GM03348 (cell line): ENCODE measurements at regions not wholly inside any gene's neighbourhood (a gene's known extent, or its start where the extent isn't known, plus 50 kb on each side); places are given as distances from the start of the nearest gene placed in this dataset.
A peak's percentile ranks its signal among the peaks of the same experiment; 100 is the strongest.
"Not testable (repeated sequence)": the region's sequence is repeated elsewhere in the genome, so short reads cannot be mapped to it uniquely, and the experiment has no call there.

Experiments used
- DNase-seq: peaks from one replicate; pipeline ENCODE4 v3.0.0; 2012; ENCODE audit warnings: low spot score

DNA sequence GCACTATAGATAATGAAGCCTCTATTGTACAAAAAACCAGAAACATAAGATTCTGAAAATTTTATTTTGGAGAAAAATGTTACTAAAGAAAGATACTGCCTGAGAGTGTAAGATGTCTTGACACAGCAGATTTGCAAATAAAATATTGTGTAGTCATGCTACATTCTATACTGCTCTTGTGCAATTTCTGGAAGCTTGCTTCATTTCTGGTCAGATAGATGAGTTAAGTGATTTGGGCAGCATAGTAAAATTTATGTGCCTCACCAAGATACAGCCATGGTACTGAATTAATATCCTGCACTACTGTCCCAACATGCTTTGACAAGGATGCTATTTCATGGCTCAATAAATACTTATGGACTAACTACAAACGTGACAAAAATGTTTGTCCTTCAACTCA is 55.1 kb upstream of the STARD13 start:
- peak; percentile 38 for DNase-seq

DNA sequence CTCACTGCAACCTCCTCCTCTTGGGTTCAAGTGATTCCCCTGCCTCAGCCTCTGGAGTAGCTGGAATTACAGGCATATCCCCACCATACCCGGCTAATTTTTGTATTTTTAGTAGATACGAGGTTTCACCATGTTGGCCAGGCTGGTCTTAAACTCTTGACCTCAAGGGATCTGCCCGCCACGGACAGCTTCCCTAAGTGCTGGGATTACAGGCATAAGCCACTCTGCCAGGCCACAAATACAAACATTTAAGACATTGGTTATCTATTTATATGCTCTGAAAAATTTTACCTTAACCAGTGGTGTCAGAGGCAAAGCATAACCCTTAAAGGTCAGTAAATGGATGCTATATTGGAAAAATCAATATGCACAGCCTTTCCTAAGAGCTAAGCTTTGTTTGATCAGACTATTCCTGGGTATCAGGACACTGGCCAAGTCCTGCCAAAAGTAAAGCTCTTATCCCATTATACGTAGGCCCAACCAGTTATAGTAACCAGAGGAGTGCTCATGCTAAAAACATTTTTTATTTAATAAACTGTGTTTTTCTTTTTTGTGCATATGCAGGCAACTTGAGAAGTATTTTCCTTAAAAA is 56.4 kb upstream of the STARD13 start:
- no peak for DNase-seq

DNA sequence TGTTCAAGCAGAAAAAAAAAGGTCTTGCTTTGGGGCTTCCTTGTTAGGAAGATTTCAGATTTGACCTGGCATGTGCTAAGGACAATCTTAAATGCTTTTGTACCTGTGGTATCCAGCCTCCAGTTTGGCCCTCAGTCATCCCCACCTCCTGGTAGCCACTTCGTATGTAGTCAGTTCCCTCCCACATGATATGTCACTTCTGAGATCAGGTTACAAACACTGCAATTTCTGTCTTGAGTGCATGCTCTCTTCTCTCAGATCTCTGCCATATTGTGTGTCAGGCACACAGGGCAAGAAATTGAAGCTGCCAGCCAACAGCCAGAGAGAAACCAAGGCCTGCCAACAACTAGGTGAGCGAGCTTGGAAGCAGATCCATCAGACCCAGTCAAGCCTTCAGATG is 60.3 kb upstream of the STARD13 start:
- DNase-seq, result no peak

DNA sequence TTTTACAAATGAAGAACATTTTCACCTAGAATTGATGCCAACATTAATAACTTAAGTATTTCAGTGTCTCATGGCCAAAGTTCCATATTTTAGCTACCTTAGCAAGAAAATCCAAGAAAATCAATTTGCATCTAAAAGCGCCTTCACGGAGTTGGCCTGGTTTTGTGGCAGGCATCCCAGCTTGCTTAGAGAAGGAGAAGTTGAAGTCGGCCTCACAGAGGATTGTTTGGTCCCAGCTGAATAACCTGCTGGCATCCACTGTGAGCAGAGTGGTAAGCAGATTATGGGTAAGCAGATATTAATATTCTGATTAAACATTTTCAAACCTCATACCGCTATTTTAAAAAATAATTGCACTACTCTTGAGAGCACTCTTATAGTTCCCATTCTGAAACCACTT is 62.3 kb upstream of the STARD13 start:
- DNase-seq, result no peak

DNA sequence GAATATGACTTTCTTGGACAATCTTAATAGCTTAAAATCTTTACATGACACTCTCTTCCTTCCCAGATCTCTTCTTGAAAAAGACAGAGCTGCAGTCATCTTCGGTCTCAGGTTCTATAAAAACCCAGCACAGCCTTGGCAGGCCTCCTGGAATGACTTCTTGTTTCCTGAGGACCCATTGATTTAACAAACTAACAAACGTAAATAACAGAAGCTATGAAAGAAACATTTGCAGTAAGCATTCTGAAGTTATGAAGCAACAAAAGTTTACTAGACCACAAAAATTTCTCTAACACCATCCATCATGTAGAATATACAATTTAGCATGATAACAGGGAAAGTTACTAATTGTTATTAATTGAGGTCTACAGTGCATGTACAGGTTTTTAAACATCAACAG is 62.8 kb upstream of the STARD13 start:
- peak; percentile 35 for DNase-seq

DNA sequence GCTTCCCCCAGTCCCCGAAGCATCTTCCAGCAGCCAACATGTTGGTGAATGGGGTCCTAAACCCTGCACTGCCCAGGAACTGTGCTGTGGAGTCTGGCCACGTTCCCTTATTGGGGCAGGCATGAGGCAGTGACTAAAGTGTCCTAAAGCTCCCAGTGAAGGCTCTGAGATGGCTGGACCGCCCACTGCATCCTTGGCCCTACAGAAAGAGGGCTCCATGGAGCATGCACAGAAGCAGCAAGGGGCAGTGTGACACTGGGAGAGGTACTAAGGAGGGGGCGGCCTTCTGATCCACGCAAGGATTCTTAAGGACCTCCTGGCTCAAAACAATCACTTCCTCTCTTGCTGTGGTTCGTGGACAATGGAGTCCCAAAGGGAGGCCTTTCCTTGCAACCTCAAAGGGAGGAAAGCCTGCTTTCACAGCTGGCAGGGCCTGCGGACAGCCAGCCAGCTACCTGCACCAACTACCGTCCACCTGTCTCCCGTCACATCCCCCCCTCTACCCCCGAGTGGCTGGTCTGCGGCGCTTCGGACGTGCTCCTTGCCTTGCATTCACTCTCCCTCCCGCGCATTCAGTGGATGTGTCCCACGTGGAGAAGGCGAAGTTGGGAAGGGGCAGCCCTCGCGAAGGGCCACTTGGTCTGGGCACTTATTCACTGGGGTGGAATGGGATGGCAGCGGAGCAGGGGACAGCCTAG is 63.9 kb upstream of the STARD13 start:
- peak; percentile 6 for DNase-seq

DNA sequence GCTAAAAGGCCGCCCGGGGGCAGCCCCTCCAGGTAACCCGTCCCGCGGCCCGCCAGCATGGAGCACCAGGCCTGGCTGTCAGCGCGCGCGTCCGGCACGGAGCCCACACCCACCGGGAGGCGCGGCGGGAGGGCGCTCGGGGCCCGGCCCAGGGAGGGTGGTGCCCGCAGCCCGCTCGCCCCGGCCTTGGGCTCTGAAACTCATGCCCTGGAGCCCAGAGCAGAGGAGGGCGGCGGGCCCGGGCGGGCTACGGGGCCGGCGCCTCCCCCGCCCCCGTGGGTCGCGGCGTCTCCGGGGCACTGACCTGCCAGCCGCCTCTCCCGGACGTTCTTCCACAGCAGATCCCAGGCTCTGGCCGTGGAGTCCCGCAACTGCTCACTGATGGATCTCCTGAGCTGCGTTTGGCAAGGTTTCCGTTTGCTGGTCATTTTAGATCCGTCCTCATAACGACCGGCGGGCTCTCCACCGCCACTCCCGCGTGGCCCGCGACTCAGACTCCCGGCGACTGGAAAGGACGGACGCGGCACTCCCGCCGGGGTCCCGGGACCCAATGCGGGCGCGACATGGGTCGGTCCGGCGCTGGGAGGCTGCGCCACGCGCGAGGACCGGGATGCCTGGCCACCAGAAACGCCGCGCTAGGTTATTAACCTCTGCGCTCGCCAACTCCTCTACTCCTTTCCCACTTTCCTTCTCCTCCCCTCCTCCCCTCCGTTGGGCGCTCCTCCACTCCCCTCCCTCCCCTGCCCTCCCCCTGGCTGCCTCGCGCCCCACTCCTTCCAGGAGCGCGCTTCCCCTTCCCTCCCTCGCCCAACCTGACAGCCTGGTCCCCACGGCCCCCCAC is 64.7 kb upstream of the STARD13 start:
- peak; percentile 79 for DNase-seq

DNA sequence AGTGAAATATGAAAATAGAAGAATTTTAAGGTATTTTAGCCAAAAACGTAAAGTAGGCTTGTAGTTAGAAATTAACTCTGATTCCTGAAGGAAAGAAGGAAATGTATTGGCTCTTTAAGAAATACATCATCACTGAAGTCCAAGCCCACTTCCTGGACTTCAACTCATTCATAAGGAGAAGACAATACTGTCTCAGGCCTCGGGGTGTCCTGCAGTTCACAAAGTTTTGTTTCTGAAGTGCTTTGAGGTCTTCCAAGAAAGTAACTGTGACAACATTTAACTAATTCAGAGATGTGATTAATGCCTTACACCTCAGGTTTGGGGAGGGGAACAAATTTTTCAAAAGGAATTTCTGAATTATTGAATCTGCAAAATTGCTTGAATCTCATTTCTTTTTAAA is 65.8 kb upstream of the STARD13 start:
- peak; percentile 73 for DNase-seq

DNA sequence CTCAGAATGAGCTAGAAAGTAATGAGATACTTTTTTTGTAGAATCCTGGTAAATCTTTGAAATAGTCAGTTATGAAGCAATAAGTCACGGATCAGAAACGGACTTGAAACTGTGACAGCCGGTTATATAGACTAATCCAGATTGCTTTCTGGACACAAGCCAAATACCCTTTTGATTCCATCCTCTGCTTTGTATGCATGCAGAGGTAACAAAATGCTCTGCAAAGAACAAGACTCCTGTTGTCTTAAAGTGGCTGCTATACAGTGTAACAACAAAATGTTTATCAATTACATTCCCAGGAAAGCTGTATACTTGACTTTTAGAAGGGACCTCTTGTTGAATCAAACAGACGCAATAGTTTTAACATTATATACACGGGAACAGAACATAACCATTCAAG is 66.5 kb upstream of the STARD13 start:
- DNase-seq, result no peak

DNA sequence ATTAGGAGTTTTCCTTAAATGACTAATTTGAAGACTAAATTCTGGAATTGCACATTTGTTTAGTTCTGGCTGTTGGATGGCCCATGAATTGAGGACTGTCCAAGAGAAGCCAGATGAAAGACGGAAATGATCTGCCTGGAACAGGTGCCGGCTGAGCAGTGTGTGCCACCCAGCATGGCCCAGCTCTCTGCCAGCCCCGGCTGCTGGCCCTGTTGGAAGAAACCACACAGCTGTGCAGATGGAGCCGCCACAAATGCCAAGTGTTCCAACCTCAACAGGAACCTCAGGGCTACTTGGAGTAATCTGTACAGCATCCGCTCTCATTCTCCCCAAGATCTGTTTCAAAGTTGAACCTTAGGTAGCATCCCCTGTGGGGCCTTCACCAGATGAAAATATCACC is 67.0 kb upstream of the STARD13 start:
- DNase-seq, result no peak

DNA sequence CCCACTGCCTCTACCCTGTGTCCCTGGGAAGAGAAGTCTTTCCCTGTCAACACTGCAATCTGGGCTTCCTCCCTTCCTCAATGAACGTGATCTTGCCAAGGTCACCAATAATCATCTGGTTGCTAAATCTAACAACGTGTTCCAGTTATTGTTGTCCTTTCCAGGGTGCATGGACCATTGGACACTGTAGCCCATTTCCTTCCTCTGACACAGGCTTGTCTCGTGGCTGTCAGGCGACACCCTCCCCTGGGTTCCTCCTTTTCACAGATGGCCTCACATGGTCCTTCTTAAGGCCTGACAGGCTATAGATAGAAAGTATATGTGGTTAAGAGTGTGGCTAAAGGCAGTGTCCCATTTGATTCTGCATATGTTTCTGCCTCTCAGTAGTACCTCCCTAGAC is 67.7 kb upstream of the STARD13 start:
- no peak for DNase-seq

DNA sequence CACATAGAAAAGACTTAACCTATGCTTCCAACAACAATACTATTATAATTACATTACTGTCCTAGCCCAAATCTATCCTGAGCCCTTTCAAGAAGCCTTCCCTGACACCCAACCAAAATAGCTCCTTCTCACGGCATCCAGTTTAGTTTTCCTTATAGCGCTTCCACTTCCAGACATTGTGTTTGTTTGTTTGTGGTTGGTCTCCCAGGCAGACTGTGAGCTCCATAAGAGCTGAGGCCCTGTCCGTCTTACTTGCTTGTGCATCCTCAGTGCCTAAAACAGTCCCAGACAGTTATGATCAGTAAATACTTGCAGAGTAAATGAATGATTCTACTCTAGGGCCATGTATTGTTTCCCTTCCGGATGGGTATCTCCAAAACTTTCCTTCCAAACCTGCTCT is 68.1 kb upstream of the STARD13 start:
- DNase-seq, result no peak

DNA sequence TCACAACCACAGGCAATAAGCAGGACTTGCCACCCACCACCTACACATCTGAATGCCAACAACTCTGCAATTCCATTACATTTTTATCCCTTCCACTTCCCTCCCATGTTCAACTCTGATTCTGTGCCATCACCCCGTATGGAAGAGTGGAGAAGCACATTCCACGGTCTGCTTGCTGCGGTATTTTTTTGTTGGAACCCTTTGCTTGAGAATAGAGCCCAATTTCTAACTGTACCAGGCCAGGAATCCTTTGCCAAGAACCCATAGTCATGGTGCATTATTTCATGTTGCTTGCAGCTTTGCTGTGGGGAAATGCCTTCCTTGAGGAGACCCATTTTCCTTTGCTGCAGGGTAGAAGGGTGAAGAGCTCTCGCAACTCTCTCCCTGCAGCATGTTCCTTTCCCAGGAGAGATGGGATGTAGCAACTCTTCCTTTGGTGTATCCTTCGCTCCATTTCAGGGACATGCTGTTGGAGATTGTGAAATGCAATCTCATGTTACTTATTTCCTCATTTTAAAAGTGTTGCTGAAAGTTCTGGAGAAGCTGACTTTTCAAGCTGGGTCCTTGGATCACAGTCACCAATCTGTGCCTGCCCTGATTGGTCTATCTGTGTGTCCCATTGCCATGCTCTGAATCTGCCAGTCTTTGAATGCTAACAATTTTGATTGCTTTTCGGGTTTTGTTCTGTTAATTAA is 69.8 kb upstream of the STARD13 start:
- peak; percentile 71 for DNase-seq

DNA sequence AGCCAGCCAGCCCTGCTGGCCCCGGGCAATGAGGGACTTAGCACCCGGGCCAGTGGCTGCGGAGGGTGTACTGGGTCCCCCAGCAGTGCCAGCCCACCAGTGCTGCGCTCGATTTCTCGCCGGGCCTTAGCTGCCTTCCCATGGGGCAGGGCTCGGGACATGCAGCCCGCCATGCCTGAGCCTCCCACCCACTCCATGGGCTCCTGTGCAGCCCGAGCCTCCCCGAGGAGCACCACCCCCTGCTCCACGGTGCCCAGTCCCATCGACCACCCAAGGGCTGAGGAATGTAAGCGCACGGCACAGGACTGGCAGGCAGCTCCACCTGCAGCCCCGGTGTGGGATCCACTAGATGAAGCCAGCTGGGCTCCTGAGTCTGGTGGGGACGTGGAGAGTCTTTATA is 72.5 kb upstream of the STARD13 start:
- not testable (repeated sequence) for DNase-seq

DNA sequence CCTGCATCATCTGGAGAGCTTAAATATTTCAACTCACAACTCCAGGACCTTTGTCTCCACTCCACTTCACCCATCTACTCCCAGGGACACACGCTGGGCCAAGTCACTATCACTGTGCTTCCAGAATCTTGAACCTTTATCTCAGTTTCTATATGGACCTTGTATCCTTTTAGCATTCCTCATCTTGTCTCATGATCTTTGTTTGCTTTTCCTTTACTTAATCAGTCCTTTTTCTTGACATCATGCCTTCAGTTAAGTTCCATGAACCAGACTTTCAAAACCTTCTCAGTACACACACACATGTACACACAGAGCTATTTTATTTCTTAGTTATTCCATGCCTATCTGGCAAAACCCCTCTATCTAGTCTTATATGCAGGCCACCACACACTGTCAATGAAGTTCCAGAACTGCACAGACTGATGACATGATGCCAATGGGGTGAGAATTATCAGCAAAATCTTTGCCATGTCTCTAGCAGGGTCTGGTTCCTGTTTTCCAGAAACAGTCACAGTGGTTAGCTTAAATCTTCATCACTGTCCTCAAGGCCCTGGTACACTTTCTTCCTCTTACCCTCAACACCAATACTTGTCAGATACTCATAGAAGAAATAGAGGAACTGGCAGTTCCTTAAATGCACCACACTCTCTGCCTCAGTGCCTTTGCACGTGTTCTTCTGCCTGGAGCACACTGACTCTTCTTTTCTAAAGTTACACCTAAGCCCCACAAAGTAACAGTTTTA is 77.6 kb upstream of the STARD13 start:
- no peak for DNase-seq

DNA sequence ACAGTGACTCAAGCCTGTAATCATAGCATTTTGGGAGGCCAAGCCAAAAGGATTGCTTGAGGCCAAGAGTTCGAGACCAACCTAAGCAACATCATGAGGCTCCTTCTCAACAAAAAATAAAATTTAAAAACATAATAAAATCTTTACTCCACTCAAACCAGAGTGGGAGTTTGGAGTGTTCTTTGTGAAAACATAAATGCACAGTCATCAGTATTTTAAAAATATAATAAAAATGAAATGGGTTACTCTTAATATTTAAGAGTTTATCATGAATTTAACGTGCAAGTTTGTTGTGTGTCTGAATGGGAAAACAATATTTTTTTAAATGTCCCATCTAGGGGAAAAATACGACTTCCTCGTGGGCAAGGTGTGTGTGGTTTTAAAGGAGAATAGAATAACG is 78.6 kb upstream of the STARD13 start:
- no peak for DNase-seq

DNA sequence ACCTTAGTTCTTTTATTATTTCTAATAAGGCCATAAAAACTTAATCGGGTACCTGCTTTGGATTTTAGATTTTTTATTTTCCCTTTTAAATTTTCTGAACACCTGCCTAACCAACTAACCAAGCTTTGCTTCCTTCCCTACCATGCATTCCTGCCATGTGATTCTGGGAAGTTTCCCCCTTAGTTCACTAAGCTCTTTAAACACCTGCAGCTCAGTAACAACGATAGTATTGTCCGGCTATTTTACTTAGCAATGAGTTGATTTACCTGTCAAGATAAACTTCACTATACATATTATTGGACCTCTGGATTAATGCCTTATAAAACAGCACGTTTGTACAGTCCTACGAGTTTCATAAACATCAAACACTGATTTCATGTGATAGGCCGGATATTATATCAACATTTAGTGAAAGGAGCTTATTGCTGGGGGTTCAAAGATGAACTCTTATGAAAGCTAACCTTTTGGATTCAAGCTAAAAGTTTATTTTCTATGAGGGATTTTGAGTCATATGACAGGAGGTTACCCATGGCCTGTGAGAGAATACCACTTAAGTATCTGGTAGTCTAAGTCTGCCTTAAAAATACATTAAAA is 81.0 kb upstream of the STARD13 start:
- no peak for DNase-seq

DNA sequence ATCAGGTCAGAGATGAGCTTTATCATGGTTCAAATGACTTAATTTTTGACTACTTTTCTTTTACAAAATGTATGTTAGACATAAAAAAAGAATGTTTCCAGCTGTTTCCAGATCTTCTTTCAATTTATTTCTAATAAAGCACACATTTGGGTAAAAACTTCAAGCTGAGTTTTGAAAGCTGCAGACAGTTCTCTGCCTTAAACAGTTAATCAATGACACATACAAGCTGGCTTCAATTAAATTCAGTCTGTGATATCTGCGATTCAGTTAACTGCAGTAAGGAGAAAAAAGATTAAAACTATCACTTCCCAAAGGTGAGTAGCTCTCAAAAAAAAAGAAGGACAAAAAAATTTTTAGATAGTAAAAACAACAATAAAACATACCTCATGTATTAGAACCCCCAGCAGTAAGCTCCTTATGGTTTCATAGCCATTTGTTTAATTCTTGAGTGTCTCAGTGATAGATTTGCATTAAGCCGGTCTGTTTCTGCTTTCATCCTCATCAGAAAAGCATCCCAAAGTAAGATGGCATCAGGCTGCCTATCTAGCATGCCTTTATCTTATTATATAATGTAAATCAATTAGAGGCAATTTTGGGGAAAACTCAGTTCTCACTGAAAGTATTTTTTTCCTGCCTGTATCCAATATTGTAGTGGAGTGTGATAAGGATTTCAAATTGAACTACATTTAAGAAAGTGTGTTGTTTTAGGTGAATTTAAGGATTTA is 81.8 kb upstream of the STARD13 start:
- DNase-seq, result no peak

DNA sequence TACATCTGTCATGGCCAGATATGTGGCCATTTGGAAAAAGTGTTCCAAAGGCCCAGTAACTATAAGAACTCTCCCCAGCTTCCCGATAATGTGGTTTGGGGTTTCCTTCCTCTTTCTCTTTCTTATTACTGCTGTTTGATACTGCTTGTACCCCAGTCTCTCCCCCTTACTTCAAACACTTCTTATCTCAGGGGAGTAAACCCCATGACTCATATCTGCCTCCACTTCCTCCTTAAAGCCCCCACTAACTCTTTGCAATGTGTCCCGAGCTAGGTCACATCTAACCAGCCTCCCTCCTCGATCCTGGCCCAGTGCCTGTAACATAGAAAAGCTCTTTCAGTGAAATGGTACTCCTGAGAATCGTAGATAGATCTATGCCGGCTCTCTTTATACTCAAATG is 82.4 kb upstream of the STARD13 start:
- no peak for DNase-seq

DNA sequence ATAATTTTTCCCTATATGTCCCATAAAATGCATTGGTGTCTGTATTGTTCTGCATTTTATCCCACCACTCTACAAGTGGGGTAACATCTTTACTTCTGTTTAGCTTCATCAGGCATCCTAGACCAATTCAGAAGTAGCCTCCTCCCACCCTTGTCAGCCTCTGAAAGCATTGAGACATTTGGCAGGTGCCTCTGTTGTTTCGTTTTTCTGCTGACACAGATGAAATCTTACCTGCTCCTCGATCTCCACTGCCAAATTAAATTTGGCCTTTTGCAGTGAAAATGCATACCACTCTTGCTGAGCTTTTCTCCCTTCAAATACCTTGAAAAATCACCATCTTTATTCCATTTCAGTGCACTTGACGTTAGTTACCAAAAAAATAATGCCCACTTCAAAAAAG is 83.5 kb upstream of the STARD13 start:
- DNase-seq, result no peak
